ENCODE measurements at regions not wholly inside any gene's neighbourhood (a gene's known extent, or its start where the extent isn't known, plus 50 kb on each side); places are given as distances from the start of the nearest gene placed in this dataset.

- no peak for TF ChIP-seq SMC3 (IDR thresholded peaks at IDR 0.05; ENCODE audit: borderline replicate concordance, low read length)
Observed at GRCh38 chr4:41424522-41424921, 113.4 kb upstream of the LIMCH1 start (continued).

GRCh38 chr4:41425650-41426049 lies 112.3 kb upstream of the LIMCH1 start:
- in situ Hi-C loops (cut with MboI) = no loop called here
- DNase-seq (ENCODE audit: low read depth, low spot score) (no peak), FAIRE-seq (no peak), ATAC-seq (no peak)
- H3K27ac ChIP-seq (ENCODE audit: control insufficient read depth, insufficient read depth) = no peak overlapping the region
- SMC1A ChIA-PET (ENCODE audit: uncharacterized antibody, unreplicated experiment) = no interaction called here
- H3K4me1 ChIP-seq (ENCODE audit: control insufficient read depth, insufficient read depth, low read length) = no peaks in the 10 kb centered on the region
- TF ChIP-seq DPF2 (IDR thresholded peaks at IDR 0.05) (no peak), GABPA (IDR thresholded peaks at IDR 0.05; ENCODE audit: low read depth) (no peak), SRF (IDR thresholded peaks at IDR 0.05; ENCODE audit: low read depth in 2 of 2, low read length in 2 of 2) (no peak), RELA (IDR thresholded peaks at IDR 0.05; ENCODE audit: borderline replicate concordance, partially characterized antibody) (no peak), POU2F2 (IDR thresholded peaks at IDR 0.05; ENCODE audit: borderline replicate concordance, low read depth, low read length) (no peak), BCL11A (IDR thresholded peaks at IDR 0.05; ENCODE audit: low read depth, low read length) (no peak), MYC (IDR thresholded peaks at IDR 0.05; ENCODE audit: insufficient read depth, insufficient read length, insufficient replicate concordance, low read length, severe bottlenecking) (no peak), HSF1 (IDR thresholded peaks at IDR 0.05; ENCODE audit: low read depth, low read length) (no peak), HDAC6 (IDR thresholded peaks at IDR 0.05; ENCODE audit: unreplicated experiment) (no peak), POLR2AphosphoS2 (IDR thresholded peaks at IDR 0.05; ENCODE audit: low read depth, low read length) (no peak), PAX5 (IDR thresholded peaks at IDR 0.05; ENCODE audit: borderline replicate concordance, low read depth, low read length) (no peak), NR2F1 (conservative IDR thresholded peaks at IDR 0.05) (no peak), SMC3 (IDR thresholded peaks at IDR 0.05; ENCODE audit: borderline replicate concordance, low read length) (no peak), ZNF207 (IDR thresholded peaks at IDR 0.05; ENCODE audit: borderline replicate concordance) (no peak), SREBF1 (IDR thresholded peaks at IDR 0.05; ENCODE audit: low read length) (no peak)
- BruUV-seq (replicated peaks) = no TSS peak
- H3K79me2 ChIP-seq (ENCODE audit: control insufficient read depth, insufficient read depth, low read length) = no peaks in the 10 kb centered on the region
- H3K9me3 ChIP-seq (replicated peaks; ENCODE audit: control insufficient read depth, insufficient read depth, low read length) = no peaks in the 10 kb centered on the region
- no peak overlapping the region for H3K9ac ChIP-seq (ENCODE audit: control insufficient read depth, insufficient read depth, low read length)
- no peak overlapping the region for H3K4me2 ChIP-seq (ENCODE audit: control insufficient read depth, insufficient read depth)
- RAD21 ChIA-PET (ENCODE audit: unreplicated experiment) = no interaction called here
- no peak overlapping the region for H3K4me3 ChIP-seq
- H4K20me1 ChIP-seq (ENCODE audit: control insufficient read depth, insufficient read depth) = no peaks in the 10 kb centered on the region
- no peaks in the 10 kb centered on the region for H3K36me3 ChIP-seq (ENCODE audit: control insufficient read depth in 2 of 2, insufficient read depth in 2 of 2, low read length in 1 of 2)
- no peaks in the 10 kb centered on the region; a peak in 1 of 4 replicates for H3K27me3 ChIP-seq (replicated peaks in 1 of 2; ENCODE audit: control insufficient read depth in 2 of 2, insufficient read depth in 2 of 2, low read length in 1 of 2)
- intact Hi-C loops (cut with micrococcal nuclease; ENCODE audit: unreplicated experiment) = no loop called here
- CTCF ChIA-PET = no interaction called here
- POLR2A ChIA-PET = no interaction called here
- no peak overlapping the region for H2AFZ ChIP-seq (ENCODE audit: control insufficient read depth, low read depth, low read length)
- no CpG with 5 or more reads among the region's 1 CpG for WGBS (ENCODE audit: insufficient coverage, insufficient replicate concordance, low lambda C conversion rate, missing lambda C conversion rate)
